A673 (cell line): ENCODE measurements at regions not wholly inside any gene's neighbourhood (a gene's known extent, or its start where the extent isn't known, plus 50 kb on each side); places are given as distances from the start of the nearest gene placed in this dataset.
"Not testable (repeated sequence)": the region's sequence is repeated elsewhere in the genome, so short reads cannot be mapped to it uniquely, and the experiment has no call there.

Experiments used
- BruUV-seq: library from RNA; stranded (reverse); fragments of 400-500 nt; replicated peaks from 2 replicates; lab custom pipeline; 2021; lab: Mats Ljungman, UMichigan
- CTCF ChIA-PET: fragments of 300-600 bp; sonication (Branson Sonifier 250); formaldehyde crosslinking; loops from one replicate; lab custom pipeline; 2022; ENCODE audit warnings: antibody characterized with exemption; lab: Charles Lee
- POLR2A ChIA-PET: fragments of 300-600 bp; sonication (Branson Sonifier 250); formaldehyde crosslinking; loops from one replicate; lab custom pipeline; 2022; ENCODE audit warnings: antibody characterized with exemption; ENCODE audit not compliant: low non-redundant PET; lab: Charles Lee
- DNase-seq: peaks from one replicate; pipeline ENCODE4 v3.0.0-alpha.2; 2015; ENCODE audit warnings: low spot score
- H3K27ac ChIP-seq: fragments of 200-600 bp; sonication (generic); 2 replicates; pipeline ENCODE4 v1.5.1; 2016; ENCODE audit warnings: mixed run types, low read depth, mild to moderate bottlenecking, mixed read lengths, antibody characterized with exemption, low read length; ENCODE audit not compliant: poor library complexity, severe bottlenecking
- H3K27me3 ChIP-seq: fragments of 200-600 bp; sonication (generic); replicated peaks from 2 replicates; pipeline ENCODE4 v1.6.1; 2017; ENCODE audit warnings: mixed run types, low read depth, mild to moderate bottlenecking, mixed read lengths, antibody characterized with exemption, low read length; ENCODE audit not compliant: insufficient read depth, poor library complexity
- H3K36me3 ChIP-seq: fragments of 200-600 bp; sonication (generic); 2 replicates; pipeline ENCODE4 v1.6.1; 2016; ENCODE audit warnings: mixed run types, mild to moderate bottlenecking, mixed read lengths, antibody characterized with exemption, low read length; ENCODE audit not compliant: insufficient read depth, poor library complexity, severe bottlenecking
- H3K4me1 ChIP-seq: fragments of 200-600 bp; sonication (generic); 2 replicates; pipeline ENCODE4 v1.6.1; 2017; ENCODE audit warnings: mixed run types, mild to moderate bottlenecking, mixed read lengths, antibody characterized with exemption, low read length; ENCODE audit not compliant: insufficient read depth, poor library complexity, severe bottlenecking
- H3K4me3 ChIP-seq: fragments of 200-600 bp; sonication (generic); 2 replicates; pipeline ENCODE4 v1.5.1; 2016; ENCODE audit warnings: low read depth, mixed run types, mild to moderate bottlenecking, mixed read lengths, low read length; ENCODE audit not compliant: poor library complexity, severe bottlenecking
- H3K9me3 ChIP-seq: fragments of 200-600 bp; sonication (generic); 2 replicates; pipeline ENCODE4 v1.6.1; 2016; ENCODE audit warnings: mixed run types, low read depth, mild to moderate bottlenecking, mixed read lengths, antibody characterized with exemption, low read length; ENCODE audit not compliant: poor library complexity, severe bottlenecking
- CTCF ChIP-seq: fragments of 300-800, 200-600 bp; sonication (generic); conservative IDR thresholded peaks from 2 replicates; pipeline ENCODE4 v1.5.1; 2017; ENCODE audit warnings: low read depth, mild to moderate bottlenecking, antibody characterized with exemption, low read length, moderate library complexity, mixed read lengths
- EZH2 ChIP-seq: fragments of 200-600 bp; sonication (generic); IDR thresholded peaks from 2 replicates; pipeline ENCODE4 v1.6.1; 2017; ENCODE audit warnings: borderline replicate concordance, low read depth, mild to moderate bottlenecking, mixed read lengths, antibody characterized with exemption, low read length; ENCODE audit not compliant: poor library complexity, severe bottlenecking
- intact Hi-C: fragments of 100-400 bp; cut with micrococcal nuclease; formaldehyde crosslinking; loops from one replicate; pipeline ENCODE4 v1.10.0; 2022; ENCODE audit not compliant: unreplicated experiment

GRCh38 chr3:104214937-104215336 lies 1151.8 kb upstream of the ALCAM start:
- no peak for DNase-seq
- Histone ChIP-seq H3K9me3 (no peaks in the 10 kb centered on the region), H3K4me1 (no peaks in the 10 kb centered on the region), H3K4me3 (no peak overlapping the region), H3K27ac (no peak overlapping the region), H3K36me3 (no peaks in the 10 kb centered on the region), H3K27me3 (no peaks in the 10 kb centered on the region)
- TF ChIP-seq CTCF (no peak), EZH2 (no peak)
- ChIA-PET POLR2A (no interaction called here), CTCF (no interaction called here)
- intact Hi-C loops = no loop called here
- no TSS peak for BruUV-seq

- H3K27me3 ChIP-seq, H3K27ac ChIP-seq, BruUV-seq, intact Hi-C loops, POLR2A ChIA-PET, H3K4me3 ChIP-seq, H3K36me3 ChIP-seq, DNase-seq, H3K9me3 ChIP-seq, CTCF ChIA-PET, H3K4me1 ChIP-seq: not testable (repeated sequence)
These were observed 1147.7 kb upstream of the ALCAM start for GRCh38 chr3:104219046-104219445.

- ChIA-PET POLR2A (no interaction called here), CTCF (no interaction called here)
- DNase-seq = no peak
- Histone ChIP-seq H3K27ac (no peak overlapping the region), H3K36me3 (no peaks in the 10 kb centered on the region), H3K27me3 (no peaks in the 10 kb centered on the region), H3K4me1 (no peaks in the 10 kb centered on the region), H3K9me3 (no peaks in the 10 kb centered on the region), H3K4me3 (no peak overlapping the region)
- intact Hi-C loops = no loop called here
- BruUV-seq = no TSS peak
- no peak for TF ChIP-seq EZH2
- TF ChIP-seq CTCF = no peak
These were observed 1132.1 kb upstream of the ALCAM start for GRCh38 chr3:104234442-104235194.
